ENCODE measurements at regions not wholly inside any gene's neighbourhood (a gene's known extent, or its start where the extent isn't known, plus 50 kb on each side); places are given as distances from the start of the nearest gene placed in this dataset.
A peak's percentile ranks its signal among the peaks of the same experiment; 100 is the strongest.

DNA sequence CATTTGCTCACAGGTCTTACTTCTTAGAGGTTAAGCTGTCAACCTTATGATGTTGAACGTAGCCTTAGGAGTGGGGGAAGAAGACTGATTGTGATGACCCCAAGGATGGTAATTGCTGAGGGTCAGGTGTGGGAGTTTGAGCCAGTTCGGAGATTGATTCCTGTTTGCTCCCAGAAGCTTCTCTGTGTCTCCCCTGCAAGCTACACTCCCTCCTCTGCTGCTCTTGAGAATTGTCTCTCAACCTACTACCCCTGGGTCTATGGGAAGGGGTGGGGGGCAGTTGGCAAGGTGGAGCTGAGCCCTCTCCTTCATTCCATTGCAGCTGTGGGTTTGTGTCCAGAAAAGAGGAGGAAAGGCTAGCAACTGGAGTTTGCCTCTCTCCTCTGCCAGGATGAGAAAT, 113.8 kb downstream of the PLEKHG1 start:
- DNase-seq: no peak

DNA sequence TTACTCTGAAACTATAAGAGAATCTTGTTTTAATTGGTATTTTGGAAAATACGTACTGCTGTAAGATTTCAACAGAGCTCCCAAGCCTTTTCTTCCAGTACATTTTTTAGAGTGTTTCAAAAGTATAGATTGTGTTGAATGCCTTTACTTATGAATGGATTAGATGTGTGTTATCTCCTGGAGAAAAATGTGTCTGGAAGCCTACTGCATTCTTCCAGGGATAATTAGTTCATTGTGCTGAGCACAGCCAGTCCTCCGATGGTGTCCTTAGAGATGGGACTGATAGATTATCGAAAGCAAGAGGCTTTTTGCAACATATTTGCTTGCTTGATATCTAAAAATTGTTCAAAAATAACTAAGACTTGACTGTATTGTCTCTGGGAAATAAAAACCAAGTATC, 114.2 kb downstream of the PLEKHG1 start:
- no peak for DNase-seq

DNA sequence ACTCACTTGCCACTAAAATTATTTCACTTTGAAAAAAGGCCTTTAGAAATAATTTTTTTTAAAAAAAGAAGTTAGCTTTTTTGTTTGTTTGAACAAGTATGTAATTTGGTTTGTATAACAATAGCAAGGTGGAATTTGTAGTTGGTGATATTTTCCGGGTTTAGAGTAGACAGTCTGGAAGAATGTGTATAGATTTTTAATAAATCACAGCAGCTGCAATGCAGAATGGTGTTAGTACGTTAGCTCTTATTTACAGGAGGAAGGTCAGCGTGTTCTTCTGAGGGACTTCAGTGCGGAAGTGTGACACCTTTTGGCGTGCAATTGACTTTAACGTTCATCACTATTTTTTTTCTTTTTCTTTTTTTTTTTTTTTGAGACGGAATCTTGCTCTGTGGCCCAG, 115.4 kb downstream of the PLEKHG1 start:
- no peak for DNase-seq

DNA sequence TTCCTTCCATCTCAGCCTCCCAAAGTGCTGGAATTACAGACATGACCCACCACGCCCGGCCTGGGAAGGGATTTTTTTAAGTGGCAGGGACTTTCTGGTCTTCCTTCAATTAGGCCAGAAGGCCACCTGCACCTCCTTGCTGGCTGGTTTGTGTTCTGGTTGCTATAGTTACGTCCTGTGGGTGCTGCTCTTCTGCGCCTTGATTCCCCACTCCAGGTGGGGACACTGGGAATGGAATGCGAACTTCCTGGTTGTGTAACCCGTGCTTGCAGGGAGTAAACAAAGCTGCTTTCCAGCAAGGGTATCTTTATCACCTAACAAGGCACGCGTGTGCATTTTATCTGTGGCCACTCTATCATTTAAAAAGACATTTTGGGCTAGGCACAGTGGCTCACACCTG, 117.7 kb downstream of the PLEKHG1 start:
- DNase-seq: no peak

DNA sequence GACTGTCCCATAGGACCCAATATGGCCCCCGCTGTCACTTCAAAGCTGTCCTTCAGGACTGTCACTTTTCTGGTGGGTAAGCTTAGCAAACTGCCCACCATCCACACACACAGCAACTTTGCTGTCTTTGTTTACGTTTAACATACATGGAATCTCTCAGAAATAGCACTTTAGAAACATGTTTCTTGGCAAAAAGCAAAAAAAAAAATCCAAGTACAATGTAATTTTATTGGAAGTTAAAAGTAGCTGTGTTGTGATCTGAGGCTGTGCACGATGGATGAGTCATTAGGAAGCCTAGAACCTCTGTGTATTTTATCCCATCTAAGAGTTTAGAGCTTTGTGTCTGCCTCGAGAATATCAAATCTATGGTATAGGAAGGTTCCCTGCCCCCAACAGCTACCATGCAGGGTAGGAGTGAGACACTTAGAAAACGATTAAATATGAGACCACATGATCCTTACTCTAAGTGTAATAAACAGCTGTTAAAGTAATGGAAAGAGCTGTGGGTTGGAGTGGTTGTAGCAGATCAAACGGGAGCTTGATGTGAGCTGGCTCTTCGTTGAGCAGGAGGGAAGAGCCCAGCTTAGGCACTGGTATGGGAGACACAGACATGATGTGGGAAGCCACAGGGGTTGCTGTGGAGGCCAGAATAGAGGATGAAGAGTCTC, 119.5 kb downstream of the PLEKHG1 start:
- no peak for DNase-seq

- DNase-seq: no peak
Observed at GRCh38 chr6:150719831-150720230, 120.1 kb downstream of the PLEKHG1 start.

DNA sequence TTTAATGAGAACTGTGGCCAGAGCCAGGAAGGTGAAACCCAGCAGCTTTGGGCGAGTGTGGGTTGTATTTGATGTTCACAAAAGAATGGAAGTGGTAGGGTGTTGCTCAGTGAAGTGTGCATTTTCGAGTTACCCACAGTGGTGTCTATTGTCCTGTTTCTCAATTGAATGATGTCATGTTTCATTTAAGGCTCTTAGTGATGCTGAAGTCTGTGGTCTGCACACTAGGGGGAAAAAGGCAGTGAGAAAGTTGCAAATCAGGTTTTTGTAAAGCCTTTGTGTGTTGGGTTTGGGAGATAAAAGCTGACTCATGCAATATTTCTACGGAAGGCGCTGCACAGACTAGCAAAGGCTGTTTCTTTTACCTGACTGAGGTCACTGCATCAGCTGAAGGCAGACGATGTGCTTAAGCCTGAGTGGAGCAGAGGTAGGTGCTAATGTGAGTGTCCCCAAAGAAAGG, 121.1 kb downstream of the PLEKHG1 start:
- DNase-seq: peak; percentile 51

DNA sequence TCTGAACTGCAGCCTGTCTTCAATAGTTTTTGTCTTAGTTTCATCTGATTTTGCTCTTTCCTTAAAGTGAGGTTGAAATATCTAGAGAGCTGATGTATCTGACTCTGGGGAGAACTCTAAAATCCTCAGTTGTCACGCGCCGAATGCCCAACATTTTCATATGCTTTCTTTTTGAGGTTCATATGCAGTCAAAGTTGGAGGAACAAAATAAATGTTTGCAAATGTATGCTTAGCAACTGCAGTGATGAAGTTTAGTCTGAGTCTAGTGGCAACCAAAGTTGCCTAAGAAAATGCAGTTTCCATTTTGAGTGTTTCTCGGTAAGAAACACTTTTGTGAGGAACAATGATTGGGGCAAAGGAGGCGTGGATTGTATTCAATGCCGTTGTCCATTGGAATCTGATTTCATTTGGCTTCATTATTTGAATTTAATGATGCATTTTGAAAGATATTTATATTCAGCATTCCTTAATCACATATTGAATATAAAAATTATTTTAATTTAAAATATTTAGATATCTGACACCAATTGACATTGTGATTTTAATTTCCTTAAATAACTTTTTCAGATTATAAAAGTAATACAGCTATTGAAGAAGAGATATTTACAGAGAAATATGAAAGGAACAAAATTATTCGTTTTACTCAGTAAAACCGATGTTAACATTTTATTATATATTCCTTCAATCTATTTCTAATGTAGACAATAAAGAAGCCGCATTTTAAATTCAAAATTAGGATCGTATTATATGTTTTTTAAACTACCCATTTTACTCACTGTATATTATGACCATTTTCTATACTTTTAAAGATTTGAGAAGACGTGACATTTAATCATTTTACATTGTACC, 122.0 kb downstream of the PLEKHG1 start:
- DNase-seq: no peak

- no peak for DNase-seq
Observed at GRCh38 chr6:150722614-150723344, 123.1 kb downstream of the PLEKHG1 start.

DNA sequence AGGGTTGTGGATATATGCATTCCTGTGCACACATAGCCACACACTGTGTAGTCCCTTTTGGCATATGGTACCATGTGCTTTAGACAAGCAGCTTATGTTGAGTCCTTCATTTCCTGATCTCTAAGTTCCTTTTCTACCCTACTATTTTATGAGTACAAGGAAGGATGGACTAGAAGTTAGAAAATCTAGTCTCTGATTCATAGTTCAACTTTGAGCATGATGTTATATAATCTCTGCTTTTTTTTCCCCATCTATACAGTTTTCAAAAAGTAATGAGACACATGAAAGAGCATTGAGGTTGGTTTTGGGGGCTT, 123.6 kb downstream of the PLEKHG1 start:
- DNase-seq: no peak

- DNase-seq: no peak
Observed at GRCh38 chr6:150723857-150724256, 124.2 kb downstream of the PLEKHG1 start.

DNA sequence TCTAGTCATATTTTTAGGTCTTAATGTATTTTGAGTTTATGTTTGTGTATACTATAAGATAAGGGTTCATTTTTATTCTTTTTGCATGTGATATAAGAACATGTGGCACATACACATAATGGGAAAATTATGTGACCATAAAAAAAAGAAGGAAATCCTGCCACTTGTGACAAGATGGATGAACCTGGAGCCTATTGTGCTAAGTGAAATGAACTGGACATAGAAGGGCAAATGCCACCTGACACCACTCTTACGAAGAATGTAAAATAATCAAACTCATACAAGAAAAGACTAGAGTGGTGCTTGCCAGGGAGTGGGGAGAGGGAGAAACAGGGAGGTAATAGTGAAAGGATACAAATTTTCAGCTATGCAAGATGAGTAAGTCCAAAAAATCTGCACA, 126.1 kb downstream of the PLEKHG1 start:
- no peak for DNase-seq

DNA sequence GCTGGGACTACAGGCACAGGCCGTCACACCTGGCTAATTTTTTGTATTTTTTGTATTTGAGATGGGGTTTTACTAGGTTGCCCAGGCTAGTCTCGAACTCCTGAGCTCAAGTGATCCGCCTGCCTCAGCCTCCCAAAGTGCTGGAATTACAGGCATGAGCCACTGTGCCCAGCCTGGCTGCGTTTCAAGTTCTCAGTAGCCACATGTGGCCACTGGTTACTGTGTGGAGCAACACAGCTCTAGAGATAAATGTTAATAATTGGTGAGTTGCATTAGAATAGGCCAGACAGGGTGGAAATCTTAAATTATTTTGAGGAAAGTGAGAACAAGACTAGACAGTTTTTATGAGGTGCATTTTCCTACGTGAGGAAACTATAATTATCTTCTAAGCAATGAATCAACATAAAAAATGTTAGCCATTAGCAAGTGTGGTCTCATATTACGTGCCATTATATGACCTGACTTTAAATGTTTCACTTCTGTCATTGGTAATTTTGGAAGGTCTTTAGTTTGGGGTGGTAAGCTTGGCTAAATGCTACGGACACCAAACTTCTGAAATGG, 129.6 kb downstream of the PLEKHG1 start:
- DNase-seq: no peak

GRCh38 chr6:150730801-150731457, 131.2 kb downstream of the PLEKHG1 start:
- no peak for DNase-seq

DNA sequence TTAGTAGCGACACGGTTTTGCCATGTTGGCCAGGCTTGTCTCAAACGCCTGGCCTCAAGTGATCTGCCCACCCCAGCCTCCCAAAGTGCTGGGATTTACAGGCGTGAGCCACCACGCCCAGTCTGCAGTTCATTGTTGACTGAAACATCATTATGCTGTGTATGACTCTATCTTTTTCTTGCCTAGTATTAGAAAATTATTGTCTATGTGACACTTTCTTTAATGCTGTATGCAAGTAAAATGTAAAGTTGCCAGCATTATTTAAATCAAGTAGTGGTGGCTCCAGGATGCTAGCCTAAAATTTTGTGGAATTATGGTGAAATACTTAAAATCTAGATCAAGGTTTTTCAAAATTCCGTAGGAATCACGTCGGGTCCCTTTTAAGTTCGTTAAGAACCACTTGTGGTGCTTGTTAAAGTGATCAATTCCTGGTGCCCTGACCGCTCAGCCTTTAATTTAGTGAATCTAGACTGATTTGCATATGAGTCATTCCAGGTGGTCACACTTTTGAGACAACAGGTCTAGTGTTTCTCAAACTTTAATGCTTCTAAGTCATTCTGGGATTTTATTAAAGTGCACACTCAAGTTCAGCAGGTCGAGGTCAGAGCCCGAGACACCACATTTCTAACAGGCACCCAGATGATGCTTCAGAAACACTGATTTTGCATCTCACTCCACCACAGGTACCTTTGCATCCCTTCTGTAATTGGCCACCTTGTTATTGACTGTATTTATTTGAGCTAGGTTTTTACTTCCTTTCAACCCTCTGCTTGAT, 132.6 kb upstream of the MTHFD1L start:
- no peak for DNase-seq

DNA sequence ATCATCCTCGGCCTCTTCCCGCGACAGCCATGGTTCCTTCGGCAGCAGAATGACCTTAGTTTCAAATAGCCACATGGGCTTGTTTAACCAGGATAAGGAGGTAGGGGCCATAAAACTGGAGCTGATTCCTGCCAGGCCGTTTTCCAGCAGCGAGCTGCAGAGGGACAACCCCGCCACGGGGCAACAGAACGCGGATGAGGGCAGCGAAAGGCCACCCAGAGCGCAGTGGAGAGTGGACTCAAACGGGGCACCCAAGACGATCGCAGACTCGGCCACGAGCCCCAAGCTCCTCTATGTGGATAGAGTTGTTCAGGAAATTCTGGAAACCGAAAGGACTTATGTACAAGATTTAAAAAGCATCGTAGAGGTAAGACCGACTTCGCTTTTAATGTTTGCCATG, 131.8 kb upstream of the MTHFD1L start:
- no peak for DNase-seq

DNA sequence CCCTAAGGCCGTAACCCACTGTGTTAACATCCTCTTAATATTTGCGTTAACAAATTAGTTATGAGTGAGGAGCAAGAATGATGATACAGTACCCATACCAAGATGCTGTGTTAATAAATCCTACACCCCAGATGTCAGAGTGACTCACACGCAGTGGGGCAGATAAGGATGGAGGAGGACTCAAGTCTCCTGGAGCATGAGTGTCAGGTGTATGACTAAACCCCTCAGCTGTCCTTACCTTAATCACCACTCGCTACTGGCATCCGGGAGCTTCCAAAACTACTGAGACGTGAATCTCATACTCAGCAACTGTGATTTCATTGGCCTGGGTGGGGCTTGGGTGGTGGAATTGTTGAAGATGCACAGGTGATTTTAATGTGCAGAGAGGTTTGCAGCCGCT, 131.3 kb upstream of the MTHFD1L start:
- no peak for DNase-seq

DNA sequence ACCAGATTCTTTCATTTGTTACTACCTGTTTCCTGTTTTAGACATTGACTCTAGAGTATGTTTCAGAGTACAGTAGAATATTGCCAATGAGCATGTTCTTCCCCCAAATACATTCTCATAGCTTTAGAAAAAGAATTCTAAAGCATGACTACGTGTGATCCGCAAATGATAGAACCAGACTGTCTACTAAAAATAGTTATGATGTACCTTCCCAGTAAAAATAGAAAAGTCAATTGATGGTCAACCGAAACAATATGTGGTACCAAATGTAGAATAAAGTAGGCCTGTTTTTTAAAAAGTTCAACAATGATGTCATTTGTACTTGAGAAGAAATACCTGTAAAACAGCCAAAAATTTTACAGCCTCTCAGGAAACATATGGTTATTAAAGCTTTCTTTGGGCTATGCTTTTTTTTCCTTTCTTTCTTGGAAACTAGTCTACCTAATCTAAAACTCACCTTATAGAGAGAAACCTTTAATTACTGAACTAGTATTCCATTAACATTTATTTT, 130.1 kb upstream of the MTHFD1L start:
- no peak for DNase-seq

- peak; percentile 40 for DNase-seq
Observed at GRCh38 chr6:150738092-150738629, 127.3 kb upstream of the MTHFD1L start.

- no peak for DNase-seq
Observed at GRCh38 chr6:150739711-150740349, 125.7 kb upstream of the MTHFD1L start.

DNA sequence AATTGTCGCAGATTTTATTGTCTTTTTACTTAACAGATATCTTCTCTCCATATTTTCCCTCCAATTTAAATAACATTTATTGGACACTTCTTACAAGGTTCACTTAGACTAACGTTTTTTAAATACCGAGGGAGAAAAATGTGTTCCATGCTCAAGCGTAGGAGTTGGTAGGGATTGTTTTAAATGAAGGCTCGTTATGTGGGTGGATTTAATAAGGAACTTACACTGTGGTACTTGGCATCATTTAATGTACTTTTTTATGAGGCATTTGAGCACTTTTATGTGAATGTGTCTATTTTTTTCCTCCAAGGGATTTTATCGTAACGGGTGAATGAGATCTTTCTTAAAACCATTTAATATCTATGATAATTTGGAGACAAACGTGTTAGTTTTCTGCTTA, 125.0 kb upstream of the MTHFD1L start:
- DNase-seq: no peak
